ENCODE measurements at regions not wholly inside any gene's neighbourhood (a gene's known extent, or its start where the extent isn't known, plus 50 kb on each side); places are given as distances from the start of the nearest gene placed in this dataset.
"Not testable (repeated sequence)": the region's sequence is repeated elsewhere in the genome, so short reads cannot be mapped to it uniquely, and the experiment has no call there.

DNA sequence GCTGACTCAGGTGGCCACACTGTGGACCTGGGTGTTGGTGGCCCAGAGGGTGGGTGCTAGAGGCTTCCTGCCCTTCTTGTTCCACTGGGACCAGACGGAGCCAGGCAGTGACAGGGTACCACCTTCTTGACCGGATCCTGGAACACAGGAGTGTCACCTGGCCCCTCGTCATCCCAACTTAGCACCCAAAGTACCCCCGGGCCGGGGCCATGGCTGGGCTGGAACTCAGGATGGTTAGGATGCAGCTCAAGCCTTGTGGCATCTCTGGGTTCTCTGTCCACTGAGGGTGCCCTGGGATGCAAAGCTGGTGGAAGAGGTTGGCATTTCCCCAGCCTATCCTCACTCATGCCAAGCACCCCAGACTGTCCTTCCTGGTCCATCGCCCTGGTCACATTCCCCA is 61.4 kb downstream of the CCDC74A start:
- TF ChIP-seq, protein P1, sequence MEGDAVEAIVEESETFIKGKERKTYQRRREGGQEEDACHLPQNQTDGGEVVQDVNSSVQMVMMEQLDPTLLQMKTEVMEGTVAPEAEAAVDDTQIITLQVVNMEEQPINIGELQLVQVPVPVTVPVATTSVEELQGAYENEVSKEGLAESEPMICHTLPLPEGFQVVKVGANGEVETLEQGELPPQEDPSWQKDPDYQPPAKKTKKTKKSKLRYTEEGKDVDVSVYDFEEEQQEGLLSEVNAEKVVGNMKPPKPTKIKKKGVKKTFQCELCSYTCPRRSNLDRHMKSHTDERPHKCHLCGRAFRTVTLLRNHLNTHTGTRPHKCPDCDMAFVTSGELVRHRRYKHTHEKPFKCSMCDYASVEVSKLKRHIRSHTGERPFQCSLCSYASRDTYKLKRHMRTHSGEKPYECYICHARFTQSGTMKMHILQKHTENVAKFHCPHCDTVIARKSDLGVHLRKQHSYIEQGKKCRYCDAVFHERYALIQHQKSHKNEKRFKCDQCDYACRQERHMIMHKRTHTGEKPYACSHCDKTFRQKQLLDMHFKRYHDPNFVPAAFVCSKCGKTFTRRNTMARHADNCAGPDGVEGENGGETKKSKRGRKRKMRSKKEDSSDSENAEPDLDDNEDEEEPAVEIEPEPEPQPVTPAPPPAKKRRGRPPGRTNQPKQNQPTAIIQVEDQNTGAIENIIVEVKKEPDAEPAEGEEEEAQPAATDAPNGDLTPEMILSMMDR (conservative IDR thresholded peaks at IDR 0.05), result not testable (repeated sequence)
- TF ChIP-seq EZH2 (IDR thresholded peaks at IDR 0.05; ENCODE audit: low read depth), result not testable (repeated sequence)
